Esophagus muscularis mucosa (tissue), 4 donors: ENCODE measurements at regions not wholly inside any gene's neighbourhood (a gene's known extent, or its start where the extent isn't known, plus 50 kb on each side); places are given as distances from the start of the nearest gene placed in this dataset.

ENCODE experiments used
- DNase-seq: peaks from one replicate; pipeline ENCODE4 v3.0.0-alpha.2; 2017; ENCODE audit errors: extremely low spot score
- H3K27ac ChIP-seq, 4 donors: fragments of 200-600 bp; sonication (generic); replicated peaks in 1 of 4; 1 replicate in 3 of 4; 2 replicates in 1 of 4; pipeline ENCODE4 v1.5.1; 2016 to 2019; ENCODE audit warnings: mild to moderate bottlenecking in 1 of 4
- H3K27me3 ChIP-seq, 4 donors: fragments of 200-600 bp; sonication (generic); one replicate each; pipeline versions ENCODE4 v1.5.1 to v1.6.0; 2016 to 2019
- H3K36me3 ChIP-seq, 4 donors: fragments of 200-600 bp; sonication (generic); one replicate each; pipeline ENCODE4 v1.5.1; 2016 to 2019
- H3K4me1 ChIP-seq, 4 donors: fragments of 200-600 bp; sonication (generic); one replicate each; pipeline ENCODE4 v1.5.1; 2016 to 2019
- H3K4me3 ChIP-seq, 4 donors: fragments of 200-600 bp; sonication (generic); 1 replicate in 2 of 4; 2 replicates in 2 of 4; pipeline ENCODE4 v1.5.1; 2016 to 2019; ENCODE audit warnings: mild to moderate bottlenecking in 4 of 4, moderate library complexity in 1 of 4
- H3K9me3 ChIP-seq, 4 donors: fragments of 200-600 bp; sonication (generic); 1 replicate in 3 of 4; 2 replicates in 1 of 4; pipeline ENCODE4 v1.5.1; 2016 to 2019
- CTCF ChIP-seq, 3 experiments: fragments of 200-600 bp in 2 of 3; fragments of 450-650 bp in 1 of 3; sonication (generic) in 2 of 3; IDR thresholded peaks; one replicate each; pipeline ENCODE4 v1.5.1; 2017 to 2019; ENCODE audit warnings: antibody characterized with exemption in 3 of 3, mild to moderate bottlenecking in 2 of 3, moderate library complexity in 1 of 3
- EP300 ChIP-seq: sonication (generic); formaldehyde crosslinking; IDR thresholded peaks from one replicate; pipeline ENCODE4 v1.6.1; 2017; ENCODE audit warnings: antibody characterized with exemption
- POLR2A ChIP-seq: fragments of 450-650 bp; IDR thresholded peaks from one replicate; pipeline ENCODE4 v1.6.1; 2017; ENCODE audit warnings: antibody characterized with exemption, moderate library complexity, mild to moderate bottlenecking, low read depth
- POLR2AphosphoS5 ChIP-seq, 2 donors: sonication (generic); formaldehyde crosslinking; IDR thresholded peaks; one replicate each; pipeline ENCODE4 v1.6.1; 2017; ENCODE audit warnings: antibody characterized with exemption in 2 of 2
- WGBS: methylation state at CpG from one replicate; pipeline ENCODE4 v1.1.5; 2018; 5-methylcytosine and 5-hydroxymethylcytosine counted together
- intact Hi-C: fragments of 100-400 bp; cut with DNase I; formaldehyde crosslinking; loops from one replicate; pipeline ENCODE4 v1.15.1; 2023

- TF ChIP-seq POLR2A (no peak), EP300 (no peak), POLR2AphosphoS5 (IDR thresholded peaks at IDR 0.05) (no peak), CTCF (IDR thresholded peaks at IDR 0.05) (no peak)
- no peaks in the 10 kb centered on the region for H3K36me3 ChIP-seq
- WGBS: 58% methylated on average over 6 of the region's 6 CpGs
- no peaks in the 10 kb centered on the region for H3K9me3 ChIP-seq
- DNase-seq: no peak
- no peak overlapping the region for H3K27ac ChIP-seq
- peaks cover 0 to 17% (median 0%) of the 10 kb centered on the region in 4 donors for H3K27me3 ChIP-seq
- intact Hi-C loops: no loop called here
- no peak overlapping the region for H3K4me3 ChIP-seq
- no peaks in the 10 kb centered on the region for H3K4me1 ChIP-seq
Observed at GRCh38 chr17:33390479-33391176, 97.5 kb upstream of the ASIC2 start.

GRCh38 chr17:33396818-33397217 is 103.7 kb upstream of the ASIC2 start:
- Histone ChIP-seq H3K27ac (no peak overlapping the region), H3K4me3 (no peak overlapping the region), H3K9me3 (no peaks in the 10 kb centered on the region), H3K27me3 (peaks cover 0 to under 1% (median 0%) of the 10 kb centered on the region in 4 donors), H3K36me3 (no peaks in the 10 kb centered on the region), H3K4me1 (no peaks in the 10 kb centered on the region)
- 50% methylated on average over 3 of the region's 3 CpGs for WGBS
- DNase-seq: no peak
- TF ChIP-seq EP300 (no peak), CTCF (IDR thresholded peaks at IDR 0.05) (no peak), POLR2A (no peak), POLR2AphosphoS5 (IDR thresholded peaks at IDR 0.05) (no peak)
- intact Hi-C loops: no loop called here

GRCh38 chr17:33398386-33398785 is 105.3 kb upstream of the ASIC2 start:
- H3K27me3 ChIP-seq: peaks cover 0 to 15% (median 0%) of the 10 kb centered on the region in 4 donors
- H3K9me3 ChIP-seq: no peaks in the 10 kb centered on the region
- H3K4me1 ChIP-seq: no peaks in the 10 kb centered on the region
- WGBS: 97% methylated on average over 1 of the region's 1 CpG
- H3K36me3 ChIP-seq: no peaks in the 10 kb centered on the region
- H3K27ac ChIP-seq: no peak overlapping the region
- TF ChIP-seq POLR2A: no peak
- TF ChIP-seq POLR2AphosphoS5 (IDR thresholded peaks at IDR 0.05): no peak
- no peak for TF ChIP-seq CTCF (IDR thresholded peaks at IDR 0.05)
- intact Hi-C loops: no loop called here
- H3K4me3 ChIP-seq: no peak overlapping the region
- no peak for DNase-seq

GRCh38 chr17:33401249-33401648 is 108.2 kb upstream of the ASIC2 start:
- H3K4me1 ChIP-seq: no peaks in the 10 kb centered on the region
- no peaks in the 10 kb centered on the region for H3K36me3 ChIP-seq
- intact Hi-C loops: no loop called here
- no peak overlapping the region for H3K4me3 ChIP-seq
- TF ChIP-seq POLR2A (no peak), POLR2AphosphoS5 (IDR thresholded peaks at IDR 0.05) (no peak), CTCF (IDR thresholded peaks at IDR 0.05) (no peak), EP300 (no peak)
- DNase-seq: no peak
- peaks cover 0 to 25% (median 3%) of the 10 kb centered on the region in 4 donors for H3K27me3 ChIP-seq
- no peaks in the 10 kb centered on the region for H3K9me3 ChIP-seq
- H3K27ac ChIP-seq: no peak overlapping the region
- WGBS: 93% methylated on average over 2 of the region's 2 CpGs

- no peak for DNase-seq
- no peaks in the 10 kb centered on the region for H3K9me3 ChIP-seq
- H3K4me3 ChIP-seq: no peak overlapping the region
- no peaks in the 10 kb centered on the region for H3K4me1 ChIP-seq
- intact Hi-C loops: no loop called here
- no peaks in the 10 kb centered on the region for H3K36me3 ChIP-seq
- no peak overlapping the region for H3K27ac ChIP-seq
- H3K27me3 ChIP-seq: peaks cover 0 to 25% (median 3%) of the 10 kb centered on the region in 4 donors
- TF ChIP-seq POLR2A: no peak
- no peak for TF ChIP-seq EP300
- TF ChIP-seq POLR2AphosphoS5 (IDR thresholded peaks at IDR 0.05): no peak
- TF ChIP-seq CTCF (IDR thresholded peaks at IDR 0.05): no peak
Observed at GRCh38 chr17:33403194-33403593, 110.1 kb upstream of the ASIC2 start.
